ENCODE measurements at regions not wholly inside any gene's neighbourhood (a gene's known extent, or its start where the extent isn't known, plus 50 kb on each side); places are given as distances from the start of the nearest gene placed in this dataset.

DNA sequence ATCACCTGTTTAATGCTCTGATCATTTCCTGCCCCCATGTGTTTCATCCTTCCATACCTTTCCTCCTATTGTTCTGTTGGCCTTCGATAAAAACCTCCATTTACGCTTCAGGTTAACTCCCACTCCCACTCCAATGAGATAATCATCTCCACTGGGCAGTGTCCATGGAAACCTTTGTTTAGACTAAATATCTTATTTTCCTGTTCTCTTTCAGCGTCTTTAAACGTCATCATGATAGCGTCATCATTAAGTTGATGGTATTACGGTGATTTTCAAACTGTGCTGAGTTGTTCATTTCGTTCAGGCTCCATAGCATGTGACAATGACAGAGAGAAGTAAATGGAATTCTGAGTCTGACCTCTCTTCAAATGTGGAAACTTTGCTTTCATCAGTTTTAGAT lies 970.5 kb upstream of the SLC35B3 start:
- Histone ChIP-seq H3K9ac (replicated peaks; ENCODE audit: extremely low read depth, insufficient read depth, low read length) (no peak overlapping the region), H3K27ac (ENCODE audit: insufficient read depth, low read depth, low read length) (no peak overlapping the region), H3K79me2 (ENCODE audit: control insufficient read depth, insufficient read depth, low read length) (no peaks in the 10 kb centered on the region), H3K9me1 (replicated peaks; ENCODE audit: control insufficient read depth, extremely low read depth, insufficient read depth, low read length) (no peaks in the 10 kb centered on the region), H3K9me3 (replicated peaks; ENCODE audit: control insufficient read depth, insufficient read depth, low read length) (peaks cover 2% of the 10 kb centered on the region), H2AFZ (ENCODE audit: low read depth, low read length) (no peak overlapping the region), H3K4me2 (ENCODE audit: insufficient read depth, low read length) (no peak overlapping the region), H3K4me1 (ENCODE audit: control insufficient read depth, extremely low read depth, insufficient read depth, low read length) (no peaks in the 10 kb centered on the region), H3K4me3 (replicated peaks in 1 of 3; ENCODE audit: insufficient read depth in 1 of 3, low read depth in 1 of 3, low read length in 3 of 3) (no peak overlapping the region), H3K27me3 (ENCODE audit: control insufficient read depth in 2 of 2, insufficient read depth in 2 of 2, low read length in 2 of 2) (no peaks in the 10 kb centered on the region), H3K36me3 (ENCODE audit: control insufficient read depth in 2 of 2, extremely low read depth in 1 of 2, insufficient read depth in 2 of 2, low read length in 2 of 2) (no peaks in the 10 kb centered on the region), H4K20me1 (replicated peaks; ENCODE audit: control insufficient read depth, extremely low read depth, insufficient read depth, low read length) (no peaks in the 10 kb centered on the region)
- DNase-seq (ENCODE audit: low read depth, low spot score) (peak; percentile 6), FAIRE-seq (no peak)
- BruUV-seq (replicated peaks): no TSS peak
- TF ChIP-seq MYC (IDR thresholded peaks at IDR 0.05; ENCODE audit: low read depth, low read length) (no peak), GATA2 (IDR thresholded peaks at IDR 0.05; ENCODE audit: insufficient read depth, insufficient read length, low read depth, low read length) (no peak), JUN (IDR thresholded peaks at IDR 0.05; ENCODE audit: borderline replicate concordance, insufficient read depth, insufficient read length, low read depth) (no peak), POLR2AphosphoS5 (IDR thresholded peaks at IDR 0.05; ENCODE audit: insufficient read depth, low read depth, low read length) (no peak), FOS (IDR thresholded peaks at IDR 0.05; ENCODE audit: borderline replicate concordance, insufficient read depth, low read length) (no peak), EZH2 (IDR thresholded peaks at IDR 0.05; ENCODE audit: borderline replicate concordance, low read depth, low read length, severe bottlenecking) (no peak), POLR2A (IDR thresholded peaks at IDR 0.05; ENCODE audit: low read depth, low read length) (no peak)
- TF ChIP-seq, protein P1, sequence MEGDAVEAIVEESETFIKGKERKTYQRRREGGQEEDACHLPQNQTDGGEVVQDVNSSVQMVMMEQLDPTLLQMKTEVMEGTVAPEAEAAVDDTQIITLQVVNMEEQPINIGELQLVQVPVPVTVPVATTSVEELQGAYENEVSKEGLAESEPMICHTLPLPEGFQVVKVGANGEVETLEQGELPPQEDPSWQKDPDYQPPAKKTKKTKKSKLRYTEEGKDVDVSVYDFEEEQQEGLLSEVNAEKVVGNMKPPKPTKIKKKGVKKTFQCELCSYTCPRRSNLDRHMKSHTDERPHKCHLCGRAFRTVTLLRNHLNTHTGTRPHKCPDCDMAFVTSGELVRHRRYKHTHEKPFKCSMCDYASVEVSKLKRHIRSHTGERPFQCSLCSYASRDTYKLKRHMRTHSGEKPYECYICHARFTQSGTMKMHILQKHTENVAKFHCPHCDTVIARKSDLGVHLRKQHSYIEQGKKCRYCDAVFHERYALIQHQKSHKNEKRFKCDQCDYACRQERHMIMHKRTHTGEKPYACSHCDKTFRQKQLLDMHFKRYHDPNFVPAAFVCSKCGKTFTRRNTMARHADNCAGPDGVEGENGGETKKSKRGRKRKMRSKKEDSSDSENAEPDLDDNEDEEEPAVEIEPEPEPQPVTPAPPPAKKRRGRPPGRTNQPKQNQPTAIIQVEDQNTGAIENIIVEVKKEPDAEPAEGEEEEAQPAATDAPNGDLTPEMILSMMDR (IDR thresholded peaks at IDR 0.05; ENCODE audit: extremely low read depth in 1 of 2, insufficient read depth in 1 of 2, low read depth in 1 of 2, low read length in 2 of 2): no peak
- TF ChIP-seq, protein P2, sequence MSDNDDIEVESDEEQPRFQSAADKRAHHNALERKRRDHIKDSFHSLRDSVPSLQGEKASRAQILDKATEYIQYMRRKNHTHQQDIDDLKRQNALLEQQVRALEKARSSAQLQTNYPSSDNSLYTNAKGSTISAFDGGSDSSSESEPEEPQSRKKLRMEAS (IDR thresholded peaks at IDR 0.05; ENCODE audit: insufficient read depth, insufficient read length): no peak
- intact Hi-C loops (cut with micrococcal nuclease) (no loop called here), dilution Hi-C loops (cut with MboI; ENCODE audit: extremely low pct_ligation_motif_present, low sequenced_read_pairs) (no loop called here)
- ChIA-PET CTCF (no interaction called here), POLR2A (no interaction called here)
